ENCODE measurements at regions not wholly inside any gene's neighbourhood (a gene's known extent, or its start where the extent isn't known, plus 50 kb on each side); places are given as distances from the start of the nearest gene placed in this dataset.

- POLR2A ChIA-PET (ENCODE audit: unreplicated experiment) = no interaction called here
- no peak for TF ChIP-seq CTCF (conservative IDR thresholded peaks at IDR 0.05)
- no peaks in the 10 kb centered on the region for H3K36me3 ChIP-seq (ENCODE audit: low read depth)
- H3K4me2 ChIP-seq = peak overlapping the region; percentile 65
- intact Hi-C loops (cut with micrococcal nuclease; ENCODE audit: unreplicated experiment) = no loop called here
- CTCF ChIA-PET = interaction anchor here (0.7 kb wide), 1 partner anchor 70 kb away, joined by 3 read pairs; no protein-coding TSS in a partner anchor
- no peaks in the 10 kb centered on the region for H4K20me1 ChIP-seq (ENCODE audit: insufficient read depth)
- no peaks in the 10 kb centered on the region for H3K27me3 ChIP-seq (ENCODE audit: insufficient read depth, low read depth)
- no peaks in the 10 kb centered on the region for H3K9me2 ChIP-seq (ENCODE audit: insufficient read depth)
- DNase-seq = peak; percentile 46 to 70
- H3K9me3 ChIP-seq (ENCODE audit: insufficient read depth, low read depth) = no peaks in the 10 kb centered on the region
- H3K79me2 ChIP-seq (ENCODE audit: low read depth) = no peaks in the 10 kb centered on the region
- peaks cover 3% of the 10 kb centered on the region; the same call in 1 of the 2 replicates for H3F3A ChIP-seq (ENCODE audit: insufficient read depth, low read depth)
- H2AFZ ChIP-seq = peak overlapping the region; percentile 73
- peak overlapping the region; percentile 29; the same call in 1 of the 2 replicates for H3K4me3 ChIP-seq
- no peak overlapping the region for H3K27ac ChIP-seq
- H3K4me1 ChIP-seq (replicated peaks; ENCODE audit: insufficient read depth) = peaks cover 18% of the 10 kb centered on the region
- BruUV-seq (replicated peaks) = no TSS peak
Observed at GRCh38 chr16:80006241-80007215, 406.0 kb upstream of the MAF start.

GRCh38 chr16:80004113-80004512 is 403.6 kb upstream of the MAF start:
- no peak for DNase-seq
- ChIA-PET CTCF (no interaction called here), POLR2A (ENCODE audit: unreplicated experiment) (no interaction called here)
- Histone ChIP-seq H4K20me1 (ENCODE audit: insufficient read depth) (no peaks in the 10 kb centered on the region), H3K4me1 (replicated peaks; ENCODE audit: insufficient read depth) (peaks cover 18% of the 10 kb centered on the region), H3F3A (ENCODE audit: insufficient read depth, low read depth) (peaks cover 3% of the 10 kb centered on the region; the same call in 1 of the 2 replicates), H3K9me3 (ENCODE audit: insufficient read depth, low read depth) (no peaks in the 10 kb centered on the region), H3K36me3 (ENCODE audit: low read depth) (no peaks in the 10 kb centered on the region), H3K4me2 (no peak overlapping the region), H3K9me2 (ENCODE audit: insufficient read depth) (no peaks in the 10 kb centered on the region), H3K4me3 (no peak overlapping the region), H2AFZ (no peak overlapping the region), H3K27ac (no peak overlapping the region), H3K79me2 (ENCODE audit: low read depth) (no peaks in the 10 kb centered on the region), H3K27me3 (ENCODE audit: insufficient read depth, low read depth) (no peaks in the 10 kb centered on the region)
- BruUV-seq (replicated peaks) = no TSS peak
- TF ChIP-seq EZH2 (IDR thresholded peaks at IDR 0.05; ENCODE audit: low read depth) (no peak), CTCF (conservative IDR thresholded peaks at IDR 0.05) (no peak)
- intact Hi-C loops (cut with micrococcal nuclease; ENCODE audit: unreplicated experiment) = no loop called here

GRCh38 chr16:80002261-80002660 is 401.7 kb upstream of the MAF start:
- intact Hi-C loops (cut with micrococcal nuclease; ENCODE audit: unreplicated experiment) = no loop called here
- CTCF ChIA-PET = interaction anchor here (0.5 kb wide), 1 partner anchor 400 kb away, joined by 4 read pairs; no protein-coding TSS in a partner anchor
- no peak overlapping the region for H3K4me2 ChIP-seq

More at GRCh38 chr16:80002261-80002660, 401.7 kb upstream of the MAF start:
- POLR2A ChIA-PET (ENCODE audit: unreplicated experiment) = no interaction called here
- H3K9me2 ChIP-seq (ENCODE audit: insufficient read depth) = no peaks in the 10 kb centered on the region
- no peak overlapping the region for H3K27ac ChIP-seq
- H3K36me3 ChIP-seq (ENCODE audit: low read depth) = no peaks in the 10 kb centered on the region
- peaks cover 3% of the 10 kb centered on the region; the same call in 1 of the 2 replicates for H3F3A ChIP-seq (ENCODE audit: insufficient read depth, low read depth)
- no peaks in the 10 kb centered on the region for H3K9me3 ChIP-seq (ENCODE audit: insufficient read depth, low read depth)
- H3K4me3 ChIP-seq = no peak overlapping the region
- no peaks in the 10 kb centered on the region for H4K20me1 ChIP-seq (ENCODE audit: insufficient read depth)
- H3K27me3 ChIP-seq (ENCODE audit: insufficient read depth, low read depth) = no peaks in the 10 kb centered on the region
- no peak for DNase-seq
- BruUV-seq (replicated peaks) = no TSS peak
- H3K79me2 ChIP-seq (ENCODE audit: low read depth) = no peaks in the 10 kb centered on the region
- peaks cover 14% of the 10 kb centered on the region for H3K4me1 ChIP-seq (replicated peaks; ENCODE audit: insufficient read depth)
- TF ChIP-seq CTCF (conservative IDR thresholded peaks at IDR 0.05) = no peak
- no peak for TF ChIP-seq EZH2 (IDR thresholded peaks at IDR 0.05; ENCODE audit: low read depth)
- no peak overlapping the region for H2AFZ ChIP-seq

Data from PC-9 (cell line).